ENCODE measurements at regions not wholly inside any gene's neighbourhood (a gene's known extent, or its start where the extent isn't known, plus 50 kb on each side); places are given as distances from the start of the nearest gene placed in this dataset.
"Not testable (repeated sequence)": the region's sequence is repeated elsewhere in the genome, so short reads cannot be mapped to it uniquely, and the experiment has no call there.

DNA sequence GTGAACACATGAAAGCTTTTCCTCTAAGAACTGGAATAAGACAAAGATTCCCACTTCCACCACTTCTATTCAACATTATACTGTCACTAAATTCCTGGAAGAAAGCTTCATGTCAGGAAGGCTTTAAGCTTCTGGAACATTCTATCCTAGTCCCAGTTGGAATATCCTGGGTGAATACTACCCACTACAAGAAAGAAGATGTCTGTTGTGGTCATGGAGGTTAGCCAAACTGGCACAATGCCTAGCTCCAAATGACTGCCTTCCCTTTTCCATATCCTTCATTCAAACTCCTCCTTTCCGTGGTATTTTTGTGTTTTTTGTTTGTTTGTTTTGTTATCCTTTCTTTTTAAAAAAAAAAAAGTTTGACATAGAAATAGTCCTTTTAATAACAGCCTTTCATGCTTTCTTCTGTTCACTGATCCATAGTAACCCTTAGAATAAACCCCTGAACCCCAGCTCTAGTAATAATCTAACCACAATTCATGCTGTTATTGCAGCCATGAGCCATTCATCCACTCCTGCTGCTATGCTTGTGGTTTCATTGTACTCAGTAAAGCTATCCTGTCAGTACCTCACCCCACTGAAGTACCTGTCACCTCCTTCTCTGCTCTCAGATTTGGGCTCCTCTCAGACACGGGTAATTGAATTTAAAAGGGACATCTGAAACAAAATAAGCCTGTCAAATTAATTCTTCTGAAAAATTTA lies 447.5 kb downstream of the IGSF11 start:
- peak; percentile 5 for DNase-seq

DNA sequence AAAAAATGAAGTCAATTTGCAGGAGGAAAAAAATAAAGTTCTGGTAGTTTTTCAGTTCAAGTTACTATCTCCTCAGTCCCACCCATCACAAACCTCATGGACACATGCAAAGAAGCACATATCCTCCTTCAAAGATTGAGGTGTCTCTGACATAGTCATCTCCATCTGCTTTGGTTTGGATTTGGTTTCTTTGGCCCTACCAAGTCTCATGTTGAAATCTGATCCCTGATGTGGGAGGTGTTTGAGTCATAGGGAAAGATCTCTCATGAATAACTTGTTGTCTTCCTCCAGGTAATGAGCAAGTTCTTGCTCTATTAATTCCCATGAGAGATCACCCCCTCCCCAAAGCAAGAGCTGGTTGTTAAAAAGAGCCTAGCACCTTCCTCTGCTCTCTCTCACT lies 446.8 kb downstream of the IGSF11 start:
- DNase-seq, result no peak
- H3K9me3 ChIP-seq, result no peaks in the 10 kb centered on the region
- no peak overlapping the region for H3K4me3 ChIP-seq
- no peaks in the 10 kb centered on the region; the same call in 1 of the 2 replicates for H3K27me3 ChIP-seq
- H3K36me3 ChIP-seq, result no peaks in the 10 kb centered on the region

More for the DNA sequence above, 447.5 kb downstream of the IGSF11 start:
- no peak overlapping the region for H3K4me3 ChIP-seq
- H3K36me3 ChIP-seq, result no peaks in the 10 kb centered on the region
- H3K27me3 ChIP-seq, result no peaks in the 10 kb centered on the region; the same call in 1 of the 2 replicates
- no peaks in the 10 kb centered on the region for H3K9me3 ChIP-seq

DNA sequence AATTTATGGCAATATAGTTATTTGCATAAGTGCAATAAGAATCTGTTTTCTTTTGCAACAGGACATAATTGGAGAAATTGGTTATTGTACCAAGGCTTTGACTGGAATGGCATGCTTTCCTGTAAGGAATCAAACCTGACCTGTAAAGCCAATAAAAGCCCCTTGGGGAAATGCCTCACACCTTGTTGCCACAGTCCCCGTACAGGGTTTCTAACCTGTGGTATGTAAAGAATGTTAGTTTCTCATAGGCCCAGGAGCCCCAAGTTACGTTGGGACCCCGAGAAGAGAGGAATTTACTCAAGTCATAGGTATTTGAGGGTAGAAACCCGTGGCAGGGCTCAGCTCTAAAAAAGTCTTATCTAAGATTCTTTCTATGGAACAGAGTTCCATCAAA lies 441.4 kb downstream of the IGSF11 start:
- no peaks in the 10 kb centered on the region for H3K36me3 ChIP-seq
- peaks cover 5% of the 10 kb centered on the region; the same call in 1 of the 2 replicates for H3K9me3 ChIP-seq
- no peak for DNase-seq
- no peak overlapping the region for H3K4me3 ChIP-seq
- H3K27me3 ChIP-seq, result no peaks in the 10 kb centered on the region

DNA sequence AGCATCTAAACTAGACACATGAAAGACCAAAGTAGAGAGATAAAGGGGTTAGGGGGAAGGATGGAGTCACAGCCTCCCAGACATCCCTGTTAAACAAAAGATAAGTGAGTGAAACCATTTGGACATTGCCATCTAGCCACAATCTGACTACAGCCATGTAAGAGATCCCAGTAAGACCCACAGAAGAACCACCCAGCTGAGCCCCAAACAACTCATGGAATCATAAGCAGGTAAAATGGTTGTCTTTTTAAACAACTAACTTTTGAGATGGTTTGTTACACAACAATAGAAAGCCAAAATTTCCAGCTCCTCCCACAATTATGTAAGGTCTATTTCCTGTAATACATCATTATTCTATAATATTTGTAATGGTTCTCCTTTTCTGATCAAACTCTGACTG lies 437.5 kb downstream of the IGSF11 start:
- no peaks in the 10 kb centered on the region for H3K36me3 ChIP-seq

DNA sequence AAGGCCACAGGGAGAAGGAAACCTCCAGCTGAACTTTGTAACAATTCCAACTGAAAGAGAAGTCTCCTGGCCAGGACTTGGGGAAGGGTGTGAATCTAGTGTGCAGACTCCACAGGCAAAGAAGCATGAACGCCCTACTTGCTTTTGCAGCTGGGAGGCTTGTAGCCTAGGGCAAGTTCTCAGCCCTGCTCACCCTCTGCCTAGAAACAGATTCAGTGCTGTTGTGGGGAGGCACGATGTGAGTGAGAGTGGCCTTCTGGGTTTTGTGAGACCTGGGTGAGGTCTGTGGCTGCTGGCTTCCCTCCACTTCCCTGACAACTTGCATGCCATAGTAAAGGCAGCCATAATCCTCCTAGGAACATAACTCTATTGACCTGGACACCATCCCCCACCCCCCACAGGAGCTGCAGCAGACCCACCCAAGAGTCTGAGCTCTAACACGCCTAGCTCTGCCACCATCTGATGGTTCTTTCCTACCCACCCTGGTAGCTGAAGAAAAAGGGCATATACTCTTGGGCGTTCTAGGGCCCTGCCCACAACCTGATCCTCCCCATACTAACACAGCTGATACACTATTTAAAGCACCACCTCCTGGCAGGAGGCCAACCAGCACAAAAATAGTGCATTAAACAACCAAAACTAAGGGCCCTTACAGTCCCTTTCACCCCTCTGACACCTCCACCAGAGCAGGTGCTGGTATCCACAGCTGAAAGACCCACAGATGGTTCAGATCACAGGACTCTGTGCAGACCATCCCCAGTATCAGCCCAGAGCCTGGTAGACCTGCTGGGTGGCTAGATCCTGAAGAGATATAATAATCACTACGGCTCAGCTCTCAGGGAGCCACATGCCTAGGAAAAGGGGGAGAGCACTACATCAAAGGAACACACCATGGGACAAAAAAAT lies 426.5 kb downstream of the IGSF11 start:
- H3K36me3 ChIP-seq, result no peaks in the 10 kb centered on the region
- H3K27me3 ChIP-seq, result peaks cover 6% of the 10 kb centered on the region
- no peak overlapping the region for H3K4me3 ChIP-seq
- no peaks in the 10 kb centered on the region; the same call in 1 of the 2 replicates for H3K9me3 ChIP-seq
- no peak for DNase-seq

More for the DNA sequence above, 437.5 kb downstream of the IGSF11 start:
- DNase-seq, result no peak
- H3K27me3 ChIP-seq, result no peaks in the 10 kb centered on the region
- peaks cover 5% of the 10 kb centered on the region; the same call in 1 of the 2 replicates for H3K9me3 ChIP-seq
- no peak overlapping the region for H3K4me3 ChIP-seq

DNA sequence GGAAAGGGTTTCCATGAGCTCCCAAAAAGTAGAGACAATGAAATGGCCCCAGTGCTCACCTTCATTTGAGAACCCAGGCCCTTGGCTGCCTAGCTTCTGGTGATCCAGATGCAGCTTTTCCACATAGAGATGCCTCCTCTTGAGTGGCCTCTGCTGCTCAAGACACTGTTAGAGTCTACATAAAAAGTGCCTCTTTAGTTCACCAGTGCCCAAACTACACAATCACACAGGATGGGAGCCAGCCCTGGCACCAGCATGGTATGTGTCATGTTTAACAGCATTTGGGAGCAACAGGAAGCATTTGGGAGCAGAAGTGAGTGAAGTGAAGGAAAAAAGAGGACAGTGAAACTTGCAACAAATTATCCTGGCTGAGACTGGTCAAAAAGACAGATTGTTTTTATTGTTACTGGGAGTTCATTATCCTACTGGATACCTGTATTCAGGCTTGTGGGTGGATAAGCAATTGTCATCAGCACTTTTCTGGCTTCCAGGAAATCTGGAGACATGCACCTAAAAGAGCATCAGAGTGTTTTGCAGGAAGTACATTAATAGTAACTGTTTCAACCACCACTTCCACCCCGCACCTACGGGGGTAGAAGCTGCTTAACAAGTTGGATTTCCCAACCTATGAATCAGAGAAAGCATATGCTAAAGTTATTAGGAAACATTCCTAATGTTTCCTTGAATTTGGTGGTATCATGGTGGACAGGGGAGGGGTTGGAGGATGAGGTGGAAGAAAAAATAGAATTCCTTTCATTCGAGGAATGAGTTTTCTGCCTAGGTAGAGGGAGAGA lies 416.2 kb downstream of the IGSF11 start:
- Histone ChIP-seq H3K9me3 (no peaks in the 10 kb centered on the region), H3K4me3 (no peak overlapping the region), H3K36me3 (no peaks in the 10 kb centered on the region), H3K27me3 (no peaks in the 10 kb centered on the region)
- peak; percentile 54 for DNase-seq

DNA sequence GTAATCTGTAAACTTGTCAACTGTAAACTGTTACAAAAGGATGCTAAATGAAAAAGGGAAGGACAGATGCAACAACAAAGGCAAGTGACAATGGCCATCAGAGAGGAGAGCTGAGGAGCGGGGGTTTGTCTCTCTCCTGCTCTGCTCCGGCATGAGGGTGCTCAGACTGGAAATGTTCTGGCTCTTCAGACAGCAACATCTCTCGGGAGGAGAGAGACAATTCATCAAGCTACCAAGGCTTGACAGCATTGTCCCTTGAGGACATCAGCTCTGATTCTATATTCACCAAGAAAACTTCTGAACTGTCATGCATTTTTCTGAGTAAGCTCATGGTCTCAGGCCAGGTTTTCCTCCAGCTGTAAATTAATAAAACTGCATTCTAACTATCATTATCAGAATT lies 408.2 kb downstream of the IGSF11 start:
- Histone ChIP-seq H3K4me3 (no peak overlapping the region), H3K36me3 (no peaks in the 10 kb centered on the region), H3K9me3 (no peaks in the 10 kb centered on the region), H3K27me3 (no peaks in the 10 kb centered on the region)
- DNase-seq, result no peak

DNA sequence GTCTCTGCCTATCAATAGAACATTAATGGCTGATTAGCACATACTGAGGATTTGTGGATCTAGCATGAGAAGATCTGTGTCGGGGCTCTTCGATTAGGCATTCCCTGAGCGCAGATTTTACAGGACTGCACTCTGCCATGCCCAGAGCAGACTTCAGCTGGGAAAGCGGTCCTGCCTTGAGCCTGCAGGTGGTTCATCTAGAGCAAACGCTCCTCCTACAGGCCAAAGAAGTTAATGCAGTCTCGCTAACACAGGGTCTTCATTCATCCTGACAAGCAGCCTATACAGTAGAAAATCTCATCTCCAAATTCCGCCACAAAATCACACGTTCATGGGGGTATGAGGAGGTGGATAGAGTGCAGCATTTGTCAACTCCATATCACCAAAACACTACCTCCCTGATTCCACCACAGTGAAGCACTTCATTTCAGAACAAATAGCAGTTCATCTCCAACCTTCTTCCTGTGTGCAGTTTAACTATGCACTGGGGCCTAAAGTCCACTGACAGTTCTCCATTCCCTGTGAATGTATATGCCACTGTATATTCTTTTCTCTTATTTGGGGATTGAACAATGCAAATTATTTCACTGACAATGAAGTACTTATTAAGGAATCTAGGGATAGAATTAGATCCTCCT lies 405.8 kb downstream of the IGSF11 start:
- Histone ChIP-seq H3K9me3 (no peaks in the 10 kb centered on the region), H3K36me3 (no peaks in the 10 kb centered on the region), H3K4me3 (no peak overlapping the region), H3K27me3 (no peaks in the 10 kb centered on the region)
- DNase-seq, result peak; percentile 61

DNA sequence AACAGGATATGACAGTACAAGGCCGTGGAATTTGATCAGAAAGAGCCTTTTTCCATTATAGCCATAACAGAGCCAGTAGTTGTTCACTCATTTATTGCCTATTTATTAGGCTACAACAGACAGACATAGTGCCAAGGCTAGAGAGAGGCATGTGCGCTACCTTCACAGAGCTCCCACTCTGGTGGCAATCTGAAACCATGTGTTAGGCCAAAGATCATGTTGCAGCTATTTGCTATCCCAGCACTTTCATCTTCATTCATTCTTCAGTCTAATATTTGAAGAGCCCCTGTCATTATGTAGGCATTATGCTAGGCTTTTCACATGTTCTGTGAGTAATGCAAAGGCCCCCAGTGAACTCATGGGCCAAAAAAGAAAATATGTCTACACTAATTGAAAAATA lies 404.8 kb downstream of the IGSF11 start:
- no peaks in the 10 kb centered on the region for H3K9me3 ChIP-seq
- H3K4me3 ChIP-seq, result no peak overlapping the region
- H3K36me3 ChIP-seq, result no peaks in the 10 kb centered on the region
- DNase-seq, result no peak
- no peaks in the 10 kb centered on the region for H3K27me3 ChIP-seq

DNA sequence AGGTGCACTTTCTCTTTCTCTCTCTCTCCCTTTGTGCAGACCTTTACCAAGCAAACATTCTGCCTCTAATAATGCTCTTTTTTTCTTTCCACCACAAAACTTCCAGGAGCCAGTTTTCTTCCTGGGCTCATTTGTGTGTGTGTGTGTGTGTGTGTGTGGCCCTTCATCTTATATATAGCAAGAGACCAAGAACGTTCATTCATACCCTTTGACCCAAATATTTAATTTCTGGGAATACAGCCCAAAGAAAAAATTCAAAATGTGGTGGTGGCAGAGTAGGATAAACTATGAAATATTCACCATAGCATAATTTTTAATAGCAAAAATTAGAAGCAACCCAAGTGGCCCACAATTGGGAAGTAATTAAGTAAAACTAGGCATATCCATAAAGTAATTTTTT lies 398.9 kb downstream of the IGSF11 start:
- Histone ChIP-seq H3K27me3 (peaks cover 12% of the 10 kb centered on the region), H3K9me3 (no peaks in the 10 kb centered on the region), H3K4me3 (no peak overlapping the region), H3K36me3 (no peaks in the 10 kb centered on the region)
- no peak for DNase-seq

DNA sequence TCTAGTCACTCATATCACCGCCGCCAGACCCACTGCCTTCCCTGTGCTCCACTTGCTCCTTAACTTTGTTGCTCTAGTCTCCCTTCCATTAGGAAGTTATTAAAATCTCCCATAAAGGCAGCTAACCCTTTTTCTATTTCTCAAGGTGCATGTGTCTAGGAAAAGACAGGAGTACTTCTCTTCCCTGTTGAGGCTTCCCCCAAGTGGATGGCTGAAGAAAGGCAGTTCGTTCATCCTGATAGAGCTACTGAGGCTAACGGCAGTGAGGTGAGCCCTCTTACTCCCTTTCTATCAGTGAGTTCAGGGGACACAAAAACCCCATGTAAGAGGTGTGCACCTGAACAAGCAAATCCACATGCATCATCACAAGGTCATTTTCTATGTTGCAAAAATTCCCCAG lies 397.8 kb downstream of the IGSF11 start:
- no peaks in the 10 kb centered on the region for H3K36me3 ChIP-seq
- DNase-seq, result no peak
- H3K9me3 ChIP-seq, result no peaks in the 10 kb centered on the region
- no peak overlapping the region for H3K4me3 ChIP-seq
- peaks cover 14% of the 10 kb centered on the region for H3K27me3 ChIP-seq

DNA sequence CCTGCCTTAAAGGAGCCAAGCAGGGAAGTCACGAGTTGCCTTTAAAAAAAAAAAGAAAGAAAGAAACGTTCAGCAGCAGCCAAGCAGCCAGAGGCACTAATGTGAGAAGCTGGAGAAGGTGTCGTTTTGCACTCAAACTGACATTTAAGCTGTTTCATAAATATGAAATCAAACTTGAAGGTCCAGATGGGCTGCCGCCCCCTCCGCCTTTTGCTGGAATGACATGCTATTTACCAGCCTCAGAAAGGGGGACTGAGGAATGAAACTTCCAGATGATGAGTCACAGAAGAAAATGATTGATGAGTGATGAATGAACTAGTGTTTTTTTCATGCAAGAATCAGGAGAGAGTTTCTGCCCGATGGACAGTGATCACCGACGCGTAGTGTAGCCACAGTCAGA lies 396.8 kb downstream of the IGSF11 start:
- H3K9me3 ChIP-seq, result no peaks in the 10 kb centered on the region
- H3K4me3 ChIP-seq, result no peak overlapping the region
- peak; percentile 8 for DNase-seq
- peaks cover 15% of the 10 kb centered on the region for H3K27me3 ChIP-seq
- no peaks in the 10 kb centered on the region for H3K36me3 ChIP-seq

DNA sequence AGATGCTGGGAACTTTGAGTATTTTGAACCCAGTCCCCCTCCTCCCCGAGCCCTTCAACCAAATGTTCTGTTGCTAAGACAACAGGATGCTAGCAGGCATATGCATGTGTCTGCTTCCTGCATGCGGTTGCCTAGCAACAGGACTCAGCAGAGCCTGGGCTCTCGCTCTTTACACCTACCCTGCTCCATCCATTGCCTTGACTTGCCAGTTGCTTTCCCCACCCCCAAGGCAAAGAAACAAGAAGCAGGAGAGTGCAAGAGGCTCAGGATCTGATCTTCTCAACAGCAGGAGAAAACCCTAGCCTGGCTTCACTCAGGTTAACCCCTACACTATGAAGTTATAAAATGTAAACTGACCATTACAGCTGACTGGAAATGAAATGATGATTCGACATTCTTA lies 393.0 kb downstream of the IGSF11 start:
- Histone ChIP-seq H3K27me3 (peaks cover 18% of the 10 kb centered on the region), H3K4me3 (no peak overlapping the region), H3K36me3 (no peaks in the 10 kb centered on the region), H3K9me3 (no peaks in the 10 kb centered on the region)
- DNase-seq, result no peak

DNA sequence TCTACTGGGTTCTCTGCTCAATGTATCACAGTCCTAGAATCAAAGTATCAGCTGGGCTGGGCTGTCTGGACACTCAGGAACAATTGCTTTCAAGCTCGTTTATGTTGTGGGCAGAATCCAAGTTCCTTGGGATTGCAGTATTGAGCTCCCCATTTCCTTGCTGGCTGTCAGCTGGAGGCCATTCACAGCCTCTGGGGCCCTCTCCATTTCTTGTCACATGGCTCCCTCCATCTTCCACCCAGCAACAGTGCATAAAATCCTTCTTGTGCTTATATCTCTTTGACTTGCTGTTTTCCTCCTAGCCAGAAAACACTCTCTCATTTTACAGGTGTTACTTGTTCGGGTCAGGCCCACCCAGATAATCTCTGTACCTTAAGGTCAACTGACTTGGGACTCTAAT lies 363.5 kb downstream of the IGSF11 start:
- H3K27me3 ChIP-seq, result no peaks in the 10 kb centered on the region; the same call in 1 of the 2 replicates
- H3K36me3 ChIP-seq, result no peaks in the 10 kb centered on the region
- H3K9me3 ChIP-seq, result no peaks in the 10 kb centered on the region
- DNase-seq, result no peak
- H3K4me3 ChIP-seq, result no peak overlapping the region

DNA sequence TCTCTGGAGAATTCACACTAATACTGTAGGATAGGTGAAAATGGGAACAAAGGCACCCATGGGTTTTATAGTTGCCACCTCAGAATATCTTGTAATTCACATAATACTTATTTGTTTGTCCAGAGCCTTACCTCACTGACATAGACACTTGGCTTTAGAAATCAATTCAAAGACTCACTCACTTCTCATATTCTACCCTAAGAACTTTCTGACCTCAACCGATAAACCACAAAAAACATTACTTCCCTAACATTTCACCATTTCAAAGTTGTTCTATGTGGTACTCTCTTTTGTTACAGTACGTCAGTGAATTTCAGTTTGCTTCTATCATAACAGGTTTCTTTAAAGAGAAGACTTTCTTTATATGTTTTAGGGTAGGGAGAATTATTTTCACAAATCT lies 359.3 kb downstream of the IGSF11 start:
- Histone ChIP-seq H3K27me3 (no peaks in the 10 kb centered on the region; the same call in 1 of the 2 replicates), H3K4me3 (no peak overlapping the region), H3K9me3 (no peaks in the 10 kb centered on the region), H3K36me3 (no peaks in the 10 kb centered on the region)
- no peak for DNase-seq

DNA sequence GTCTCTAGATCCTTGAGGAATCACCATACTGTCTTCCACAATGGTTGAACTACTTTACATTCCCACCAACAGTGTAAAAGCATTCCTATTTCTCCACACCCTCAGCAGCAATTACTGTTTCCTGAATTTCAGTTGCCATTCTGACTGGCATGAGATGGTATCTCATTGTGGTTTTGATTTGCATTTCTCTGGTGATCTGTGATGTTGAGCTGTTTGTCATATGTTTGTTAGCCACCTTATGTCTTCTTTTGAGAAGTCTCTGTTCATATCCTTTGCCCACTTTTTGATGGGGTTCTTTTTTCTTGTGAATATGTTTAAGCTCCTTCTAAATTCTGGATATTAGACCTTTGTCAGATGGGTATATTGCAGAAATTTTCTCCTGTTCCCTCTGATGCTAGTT lies 356.0 kb downstream of the IGSF11 start:
- H3K27me3 ChIP-seq, DNase-seq, H3K9me3 ChIP-seq, H3K4me3 ChIP-seq, H3K36me3 ChIP-seq: not testable (repeated sequence)

Measured in MG63 (cell line).